ENCODE measurements at regions not wholly inside any gene's neighbourhood (a gene's known extent, or its start where the extent isn't known, plus 50 kb on each side); places are given as distances from the start of the nearest gene placed in this dataset.

DNA sequence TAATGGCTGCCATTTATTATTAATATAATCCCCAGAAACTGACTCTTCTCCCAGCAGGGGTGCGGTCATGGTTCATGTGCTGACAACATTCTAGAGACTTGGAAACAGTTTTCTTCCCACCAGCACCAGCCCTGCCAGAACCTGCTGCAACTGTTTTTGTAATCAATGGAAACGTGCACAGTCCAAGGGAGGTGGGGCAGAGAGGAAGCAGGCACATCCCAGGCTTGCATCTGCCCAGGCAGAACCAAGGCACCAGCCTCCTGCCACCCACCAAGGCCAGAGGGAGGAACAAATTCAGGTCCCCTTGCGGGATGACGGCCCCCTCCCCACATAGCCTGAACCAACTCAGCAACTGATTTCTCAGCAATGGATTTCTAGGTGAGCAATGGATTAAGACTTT is 119.0 kb downstream of the OAT start:
- H3K4me2 ChIP-seq = no peak overlapping the region
- H3K9ac ChIP-seq = no peak overlapping the region
- H4K20me1 ChIP-seq (ENCODE audit: insufficient read depth) = no peaks in the 10 kb centered on the region
- no peak overlapping the region for H3K27ac ChIP-seq
- no peaks in the 10 kb centered on the region for H3K27me3 ChIP-seq (ENCODE audit: insufficient read depth, low read depth)
- no peak overlapping the region for H2AFZ ChIP-seq (ENCODE audit: low read depth)
- H3K4me1 ChIP-seq (ENCODE audit: low read depth, poor library complexity, severe bottlenecking) = no peaks in the 10 kb centered on the region
- no peak overlapping the region for H3K4me3 ChIP-seq (IDR thresholded peaks at IDR 0.05; ENCODE audit: insufficient read depth, low read depth, low read length)
- H3K79me2 ChIP-seq (ENCODE audit: insufficient read depth, low read depth) = no peaks in the 10 kb centered on the region
- TF ChIP-seq, protein P1, sequence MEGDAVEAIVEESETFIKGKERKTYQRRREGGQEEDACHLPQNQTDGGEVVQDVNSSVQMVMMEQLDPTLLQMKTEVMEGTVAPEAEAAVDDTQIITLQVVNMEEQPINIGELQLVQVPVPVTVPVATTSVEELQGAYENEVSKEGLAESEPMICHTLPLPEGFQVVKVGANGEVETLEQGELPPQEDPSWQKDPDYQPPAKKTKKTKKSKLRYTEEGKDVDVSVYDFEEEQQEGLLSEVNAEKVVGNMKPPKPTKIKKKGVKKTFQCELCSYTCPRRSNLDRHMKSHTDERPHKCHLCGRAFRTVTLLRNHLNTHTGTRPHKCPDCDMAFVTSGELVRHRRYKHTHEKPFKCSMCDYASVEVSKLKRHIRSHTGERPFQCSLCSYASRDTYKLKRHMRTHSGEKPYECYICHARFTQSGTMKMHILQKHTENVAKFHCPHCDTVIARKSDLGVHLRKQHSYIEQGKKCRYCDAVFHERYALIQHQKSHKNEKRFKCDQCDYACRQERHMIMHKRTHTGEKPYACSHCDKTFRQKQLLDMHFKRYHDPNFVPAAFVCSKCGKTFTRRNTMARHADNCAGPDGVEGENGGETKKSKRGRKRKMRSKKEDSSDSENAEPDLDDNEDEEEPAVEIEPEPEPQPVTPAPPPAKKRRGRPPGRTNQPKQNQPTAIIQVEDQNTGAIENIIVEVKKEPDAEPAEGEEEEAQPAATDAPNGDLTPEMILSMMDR (conservative IDR thresholded peaks at IDR 0.05; ENCODE audit: low read depth, low read length) = no peak
- H3K36me3 ChIP-seq (ENCODE audit: insufficient read depth) = no peaks in the 10 kb centered on the region

DNA sequence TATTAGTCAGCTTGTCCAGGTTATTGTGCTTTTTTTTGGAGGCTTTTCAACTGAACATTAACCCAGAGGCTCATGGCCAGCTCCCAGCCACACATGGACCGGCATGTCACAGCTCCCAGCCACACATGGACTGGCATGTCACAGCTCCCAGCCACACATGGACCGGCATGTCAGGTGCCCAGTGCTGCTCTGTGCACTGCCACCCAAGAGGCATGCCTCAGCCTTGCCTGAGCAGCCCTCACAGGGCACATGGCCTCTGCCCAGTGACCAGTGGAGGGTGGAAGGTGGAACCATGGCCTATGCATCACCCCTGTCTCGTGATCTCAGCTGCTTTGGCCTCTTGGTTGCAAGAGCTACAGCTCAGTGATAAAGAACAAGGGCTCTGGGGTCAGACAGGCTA is 119.8 kb downstream of the OAT start:
- H4K20me1 ChIP-seq (ENCODE audit: insufficient read depth) = no peaks in the 10 kb centered on the region
- H3K27me3 ChIP-seq (ENCODE audit: insufficient read depth, low read depth) = no peaks in the 10 kb centered on the region
- no peaks in the 10 kb centered on the region for H3K4me1 ChIP-seq (ENCODE audit: low read depth, poor library complexity, severe bottlenecking)
- no peak overlapping the region for H2AFZ ChIP-seq (ENCODE audit: low read depth)
- no peak overlapping the region for H3K4me2 ChIP-seq
- no peak overlapping the region for H3K4me3 ChIP-seq (IDR thresholded peaks at IDR 0.05; ENCODE audit: insufficient read depth, low read depth, low read length)
- H3K36me3 ChIP-seq (ENCODE audit: insufficient read depth) = no peaks in the 10 kb centered on the region
- H3K79me2 ChIP-seq (ENCODE audit: insufficient read depth, low read depth) = no peaks in the 10 kb centered on the region
- TF ChIP-seq, protein P1 (conservative IDR thresholded peaks at IDR 0.05; ENCODE audit: low read depth, low read length) = no peak
- no peak overlapping the region for H3K27ac ChIP-seq
- H3K9ac ChIP-seq = no peak overlapping the region

DNA sequence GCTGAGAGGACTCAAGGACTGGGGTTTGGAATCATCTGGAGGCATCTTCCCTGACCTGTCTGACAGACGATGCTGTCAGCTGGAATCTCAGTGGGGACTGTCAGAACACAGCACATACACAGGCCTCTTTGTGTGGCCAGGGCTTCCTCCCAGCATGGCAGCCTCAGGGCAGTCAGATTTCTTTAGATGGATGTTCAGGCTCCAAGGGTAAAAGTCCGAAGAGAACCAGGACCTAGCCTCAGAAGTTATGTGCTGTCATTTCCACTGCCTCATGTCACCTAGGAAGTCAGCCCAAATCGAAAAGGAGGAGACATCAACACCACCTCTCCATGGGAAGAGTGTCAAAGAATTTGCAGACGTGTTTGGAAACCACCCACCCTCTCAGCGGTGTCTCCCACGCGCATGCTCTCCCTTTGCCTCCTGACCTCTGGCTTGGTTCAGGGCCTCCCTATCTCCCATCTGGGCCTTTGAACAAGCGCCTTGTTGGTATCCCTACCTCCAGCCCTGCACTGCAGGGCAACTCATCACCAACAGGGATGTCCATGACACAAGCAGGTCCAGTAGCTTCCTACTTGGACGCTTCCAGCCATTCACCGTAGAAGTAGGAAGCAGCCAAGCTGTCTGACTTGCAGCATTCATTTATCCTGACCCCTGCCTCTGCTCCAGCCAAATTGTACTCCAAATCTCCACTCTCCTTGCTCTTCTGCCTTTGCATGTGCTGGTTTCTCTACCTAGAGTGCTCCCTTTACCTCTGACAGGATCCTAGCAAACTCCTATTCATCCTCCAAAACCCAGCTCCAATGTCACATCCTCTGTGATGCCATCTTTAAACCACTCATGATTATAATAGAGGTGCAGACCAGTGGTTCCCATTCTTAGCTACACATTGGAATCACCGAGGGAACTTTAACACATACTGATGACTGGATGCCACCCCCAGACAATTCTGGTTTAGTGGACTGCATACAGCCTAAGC is 121.6 kb downstream of the OAT start:
- Histone ChIP-seq H3K27me3 (ENCODE audit: insufficient read depth, low read depth) (no peaks in the 10 kb centered on the region), H3K4me1 (ENCODE audit: low read depth, poor library complexity, severe bottlenecking) (no peaks in the 10 kb centered on the region), H3K79me2 (ENCODE audit: insufficient read depth, low read depth) (no peaks in the 10 kb centered on the region), H3K27ac (no peak overlapping the region), H4K20me1 (ENCODE audit: insufficient read depth) (no peaks in the 10 kb centered on the region), H3K4me2 (no peak overlapping the region), H3K9ac (no peak overlapping the region), H3K4me3 (IDR thresholded peaks at IDR 0.05; ENCODE audit: insufficient read depth, low read depth, low read length) (no peak overlapping the region), H3K36me3 (ENCODE audit: insufficient read depth) (no peaks in the 10 kb centered on the region), H2AFZ (ENCODE audit: low read depth) (no peak overlapping the region)
- TF ChIP-seq, protein P1 (conservative IDR thresholded peaks at IDR 0.05; ENCODE audit: low read depth, low read length) = no peak

DNA sequence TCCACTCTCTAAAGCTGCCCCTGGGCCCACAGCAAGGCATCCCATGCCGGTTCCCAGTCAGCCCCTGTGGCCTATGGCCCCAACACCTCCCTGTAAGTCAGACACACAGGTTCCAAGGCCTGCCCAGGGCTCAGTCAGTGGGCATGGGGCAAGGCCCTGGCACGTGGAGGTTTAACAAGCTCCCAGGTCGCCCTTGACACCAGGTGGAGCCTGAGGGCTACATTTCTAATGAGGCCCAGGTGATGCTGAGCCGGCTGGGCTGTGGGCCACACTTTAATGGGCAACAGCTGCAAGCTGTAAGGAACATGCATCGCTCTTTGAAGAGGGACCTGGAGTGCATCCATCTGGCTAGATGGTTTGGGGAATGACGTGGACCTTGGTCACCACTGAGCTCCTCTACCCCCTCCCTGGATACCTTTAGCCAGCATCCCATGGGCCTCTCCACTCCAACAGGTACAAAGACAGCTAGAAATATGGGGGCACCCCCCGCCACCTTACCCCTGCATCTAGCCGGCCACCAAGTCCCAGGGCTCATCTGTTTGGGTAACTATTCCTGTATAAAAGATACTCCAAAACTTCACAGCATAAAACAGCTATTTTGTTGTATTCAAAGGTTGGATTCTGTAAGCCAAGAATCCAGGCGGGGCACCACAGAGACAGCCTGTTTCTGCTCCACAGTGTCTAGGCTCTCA is 122.5 kb downstream of the OAT start:
- Histone ChIP-seq H3K4me3 (IDR thresholded peaks at IDR 0.05; ENCODE audit: insufficient read depth, low read depth, low read length) (no peak overlapping the region), H4K20me1 (ENCODE audit: insufficient read depth) (no peaks in the 10 kb centered on the region), H3K27ac (no peak overlapping the region), H3K4me2 (no peak overlapping the region), H2AFZ (ENCODE audit: low read depth) (no peak overlapping the region), H3K79me2 (ENCODE audit: insufficient read depth, low read depth) (no peaks in the 10 kb centered on the region), H3K9ac (no peak overlapping the region), H3K4me1 (ENCODE audit: low read depth, poor library complexity, severe bottlenecking) (peaks cover under 1% of the 10 kb centered on the region), H3K36me3 (ENCODE audit: insufficient read depth) (no peaks in the 10 kb centered on the region), H3K27me3 (ENCODE audit: insufficient read depth, low read depth) (no peaks in the 10 kb centered on the region)
- TF ChIP-seq, protein P1 (conservative IDR thresholded peaks at IDR 0.05; ENCODE audit: low read depth, low read length) = no peak

Measured in KMS-11 (cell line).